ENCODE measurements at regions not wholly inside any gene's neighbourhood (a gene's known extent, or its start where the extent isn't known, plus 50 kb on each side); places are given as distances from the start of the nearest gene placed in this dataset.

- TF ChIP-seq, protein P1, sequence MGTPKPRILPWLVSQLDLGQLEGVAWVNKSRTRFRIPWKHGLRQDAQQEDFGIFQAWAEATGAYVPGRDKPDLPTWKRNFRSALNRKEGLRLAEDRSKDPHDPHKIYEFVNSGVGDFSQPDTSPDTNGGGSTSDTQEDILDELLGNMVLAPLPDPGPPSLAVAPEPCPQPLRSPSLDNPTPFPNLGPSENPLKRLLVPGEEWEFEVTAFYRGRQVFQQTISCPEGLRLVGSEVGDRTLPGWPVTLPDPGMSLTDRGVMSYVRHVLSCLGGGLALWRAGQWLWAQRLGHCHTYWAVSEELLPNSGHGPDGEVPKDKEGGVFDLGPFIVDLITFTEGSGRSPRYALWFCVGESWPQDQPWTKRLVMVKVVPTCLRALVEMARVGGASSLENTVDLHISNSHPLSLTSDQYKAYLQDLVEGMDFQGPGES (IDR thresholded peaks at IDR 0.05), result no peak
- TF ChIP-seq ZNF384 (IDR thresholded peaks at IDR 0.05; ENCODE audit: borderline replicate concordance, low read depth, low read length) (no peak), ZNF24 (IDR thresholded peaks at IDR 0.05) (no peak), POU2F2 (IDR thresholded peaks at IDR 0.05; ENCODE audit: borderline replicate concordance, low read depth, low read length) (no peak), GABPA (IDR thresholded peaks at IDR 0.05; ENCODE audit: low read depth) (no peak)
Observed at GRCh38 chr10:57960406-57960805, 307.3 kb downstream of the IPMK start (continued).

DNA sequence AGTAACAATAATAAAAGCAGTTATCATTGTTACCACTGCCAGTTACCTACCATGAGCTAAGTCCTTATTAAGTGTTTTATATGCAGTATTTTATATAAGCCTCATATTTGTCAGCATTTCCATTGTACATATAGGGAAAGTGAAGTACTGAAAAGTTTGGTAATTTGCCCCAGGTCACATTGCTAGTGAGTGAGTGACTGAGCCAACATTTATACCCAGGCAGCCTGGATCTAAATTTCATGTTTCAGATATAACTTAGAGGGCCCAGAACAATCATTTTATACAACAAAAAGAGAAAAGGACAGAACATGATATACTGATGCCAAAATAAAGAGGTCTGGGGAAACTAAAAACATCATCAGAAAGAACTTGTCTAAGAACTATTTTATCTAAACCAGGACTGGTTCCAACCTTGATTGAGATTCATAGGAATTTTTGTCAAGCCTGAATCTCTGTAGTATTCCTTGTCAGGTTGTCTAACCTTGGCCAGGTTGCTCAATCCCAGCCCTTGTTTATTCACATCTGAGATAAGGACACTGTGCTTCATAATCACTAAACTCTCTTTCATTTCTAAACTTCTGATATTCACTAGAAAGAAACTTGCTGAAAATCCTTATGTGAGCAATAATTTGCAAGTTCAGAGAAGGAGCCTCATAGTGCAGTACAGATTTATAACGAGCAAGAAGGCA is 308.2 kb downstream of the IPMK start:
- POLR2A ChIA-PET, result no interaction called here
- ATAC-seq, result no peak
- CTCF ChIA-PET, result no interaction called here
- Histone ChIP-seq H3K4me1 (ENCODE audit: control insufficient read depth, insufficient read depth, low read length) (no peaks in the 10 kb centered on the region), H4K20me1 (ENCODE audit: control insufficient read depth, insufficient read depth) (no peaks in the 10 kb centered on the region), H3K36me3 (ENCODE audit: control insufficient read depth in 2 of 2, insufficient read depth in 2 of 2, low read length in 1 of 2) (no peaks in the 10 kb centered on the region), H3K9me3 (replicated peaks; ENCODE audit: control insufficient read depth, insufficient read depth, low read length) (no peaks in the 10 kb centered on the region), H2AFZ (ENCODE audit: control insufficient read depth, low read depth, low read length) (no peak overlapping the region), H3K9ac (ENCODE audit: control insufficient read depth, insufficient read depth, low read length) (no peak overlapping the region), H3K27me3 (replicated peaks in 1 of 2; ENCODE audit: control insufficient read depth in 2 of 2, insufficient read depth in 2 of 2, low read length in 1 of 2) (no peaks in the 10 kb centered on the region), H3K79me2 (ENCODE audit: control insufficient read depth, insufficient read depth, low read length) (no peaks in the 10 kb centered on the region), H3K4me2 (ENCODE audit: control insufficient read depth, insufficient read depth) (no peak overlapping the region), H3K27ac (ENCODE audit: control insufficient read depth, insufficient read depth) (no peak overlapping the region), H3K4me3 (no peak overlapping the region)
- BruUV-seq (replicated peaks), result no TSS peak
- DNase-seq (ENCODE audit: low read depth, low spot score), result no peak
- intact Hi-C loops (cut with micrococcal nuclease; ENCODE audit: unreplicated experiment), result no loop called here
- RAD21 ChIA-PET (ENCODE audit: unreplicated experiment), result no interaction called here
- WGBS (ENCODE audit: insufficient coverage, insufficient replicate concordance, low lambda C conversion rate, missing lambda C conversion rate), result 0% methylated on average over 1 of the region's 1 CpG
- FAIRE-seq, result no peak
- in situ Hi-C loops (cut with MboI), result no loop called here
- TF ChIP-seq HCFC1 (IDR thresholded peaks at IDR 0.05; ENCODE audit: low read length) (no peak), TCF7 (IDR thresholded peaks at IDR 0.05; ENCODE audit: borderline replicate concordance) (no peak), NFIC (IDR thresholded peaks at IDR 0.05; ENCODE audit: low read depth, low read length) (no peak), NR2C1 (IDR thresholded peaks at IDR 0.05) (no peak), KAT2A (conservative IDR thresholded peaks at IDR 0.05; ENCODE audit: control insufficient read depth, low read depth, low read length) (no peak)
- TF ChIP-seq, protein P1 (IDR thresholded peaks at IDR 0.05), result no peak
- SMC1A ChIA-PET (ENCODE audit: uncharacterized antibody, unreplicated experiment), result interaction anchor here (0.8 kb wide), 1 partner anchor 9 kb away, joined by 3 read pairs; no protein-coding TSS in a partner anchor

All from GM12878 (cell line).